ENCODE measurements at regions not wholly inside any gene's neighbourhood (a gene's known extent, or its start where the extent isn't known, plus 50 kb on each side); places are given as distances from the start of the nearest gene placed in this dataset.

DNA sequence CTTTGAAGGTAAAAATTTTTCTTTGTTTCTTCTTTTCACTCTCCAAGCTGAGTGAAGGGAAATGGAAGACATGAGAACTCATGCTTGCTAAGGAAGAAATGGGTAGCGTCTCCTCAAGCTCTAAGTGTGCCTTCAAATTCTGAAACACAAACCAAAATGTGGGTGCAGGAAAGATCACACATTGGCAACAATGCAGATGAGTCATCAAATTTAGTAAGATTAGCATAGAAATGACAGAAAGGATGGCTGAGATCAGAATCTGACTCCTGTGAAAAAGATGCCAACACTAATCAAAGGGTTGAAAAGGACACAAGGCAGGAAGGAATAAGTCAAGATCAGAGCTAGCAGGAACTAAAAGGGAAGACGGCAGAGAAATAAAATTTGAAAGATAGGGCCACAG is 61.1 kb upstream of the ZNF462 start:
- no peak for TF ChIP-seq ZNF274 (IDR thresholded peaks at IDR 0.05; ENCODE audit: low read depth, low read length)
- TF ChIP-seq SUZ12 (IDR thresholded peaks at IDR 0.05; ENCODE audit: extremely low read depth, insufficient read depth, insufficient read length) = no peak
